D721Med (cell line): ENCODE measurements at regions not wholly inside any gene's neighbourhood (a gene's known extent, or its start where the extent isn't known, plus 50 kb on each side); places are given as distances from the start of the nearest gene placed in this dataset.

Source experiments
- DNase-seq: peaks from one replicate; pipeline ENCODE4 v3.0.0; 2011; ENCODE audit warnings: low spot score; ENCODE audit not compliant: insufficient read length
- FAIRE-seq: peaks from 2 replicates; lab custom pipeline; 2011; peaks lifted over from hg19 to GRCh38; lab: Jason Lieb, UNC
- CTCF ChIP-seq: IDR thresholded peaks from 2 replicates; pipeline ENCODE4 v1.5.1; 2012; ENCODE audit warnings: mild to moderate bottlenecking, control low read depth; ENCODE audit not compliant: insufficient read depth; ENCODE audit errors: missing control alignments

GRCh38 chr10:131430716-131431412, 119.3 kb upstream of the TCERG1L start:
- no peak for DNase-seq
- TF ChIP-seq CTCF = no peak
- no peak for FAIRE-seq

- FAIRE-seq (no peak), DNase-seq (no peak)
- TF ChIP-seq CTCF = no peak
Measured at GRCh38 chr10:131431533-131431932, 120.0 kb upstream of the TCERG1L start.

- TF ChIP-seq CTCF = no peak
- DNase-seq (no peak), FAIRE-seq (no peak)
Measured at GRCh38 chr10:131431978-131432690, 120.6 kb upstream of the TCERG1L start.

- FAIRE-seq (no peak), DNase-seq (no peak)
- TF ChIP-seq CTCF = no peak
Measured at GRCh38 chr10:131433568-131433967, 122.0 kb upstream of the TCERG1L start.

- FAIRE-seq (no peak), DNase-seq (no peak)
- TF ChIP-seq CTCF = no peak
Measured at GRCh38 chr10:131435232-131435631, 123.7 kb upstream of the TCERG1L start.

GRCh38 chr10:131435760-131436457, 124.4 kb upstream of the TCERG1L start:
- FAIRE-seq = no peak
- no peak for TF ChIP-seq CTCF

More at GRCh38 chr10:131435760-131436457, 124.4 kb upstream of the TCERG1L start:
- DNase-seq = no peak
